GM12864 (cell line): ENCODE measurements at regions not wholly inside any gene's neighbourhood (a gene's known extent, or its start where the extent isn't known, plus 50 kb on each side); places are given as distances from the start of the nearest gene placed in this dataset.

ENCODE experiments used
- DNase-seq: peaks from one replicate; pipeline ENCODE4 v3.0.0-alpha.2; 2011; ENCODE audit warnings: low read depth
- H3K4me3 ChIP-seq: 2 replicates; pipeline ENCODE4 v1.5.1; 2011; ENCODE audit warnings: mild to moderate bottlenecking, low read depth, low read length, control low read depth
- CTCF ChIP-seq: IDR thresholded peaks from 2 replicates; pipeline ENCODE4 v1.5.1; 2011; ENCODE audit warnings: low read depth, mild to moderate bottlenecking, moderate library complexity, low read length, control low read depth, inconsistent platforms; ENCODE audit errors: missing control alignments

GRCh38 chr4:34158878-34159277, 2085.4 kb downstream of the ARAP2 start:
- H3K4me3 ChIP-seq = no peak overlapping the region
- no peak for DNase-seq
- TF ChIP-seq CTCF = no peak

DNA sequence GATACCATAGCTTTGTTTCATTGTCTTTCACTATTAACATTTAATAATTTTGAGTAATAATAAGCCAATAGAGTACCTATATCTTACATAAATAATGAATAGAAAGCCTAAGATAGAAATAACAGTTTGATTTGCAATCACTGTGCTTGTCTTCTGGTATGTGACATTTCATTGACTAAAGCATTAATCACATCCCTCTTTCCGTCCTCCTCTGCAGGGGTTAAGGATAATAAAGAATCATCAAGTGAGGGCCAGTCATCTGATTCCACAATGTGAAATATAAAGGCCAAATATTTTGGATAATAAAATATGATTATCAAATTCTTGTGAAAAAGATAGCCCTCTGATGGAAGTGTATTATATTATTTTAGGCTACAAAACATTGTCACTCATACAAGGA, 2073.4 kb downstream of the ARAP2 start:
- DNase-seq = no peak
- no peak for TF ChIP-seq CTCF

GRCh38 chr4:34176609-34177008, 2067.7 kb downstream of the ARAP2 start:
- H3K4me3 ChIP-seq = no peak overlapping the region
- no peak for TF ChIP-seq CTCF
- DNase-seq = no peak

More for the DNA sequence above, 2073.4 kb downstream of the ARAP2 start:
- no peak overlapping the region for H3K4me3 ChIP-seq

- no peak for DNase-seq
- H3K4me3 ChIP-seq = no peak overlapping the region
- TF ChIP-seq CTCF = no peak
These were observed 2065.8 kb downstream of the ARAP2 start for GRCh38 chr4:34178476-34178875.

DNA sequence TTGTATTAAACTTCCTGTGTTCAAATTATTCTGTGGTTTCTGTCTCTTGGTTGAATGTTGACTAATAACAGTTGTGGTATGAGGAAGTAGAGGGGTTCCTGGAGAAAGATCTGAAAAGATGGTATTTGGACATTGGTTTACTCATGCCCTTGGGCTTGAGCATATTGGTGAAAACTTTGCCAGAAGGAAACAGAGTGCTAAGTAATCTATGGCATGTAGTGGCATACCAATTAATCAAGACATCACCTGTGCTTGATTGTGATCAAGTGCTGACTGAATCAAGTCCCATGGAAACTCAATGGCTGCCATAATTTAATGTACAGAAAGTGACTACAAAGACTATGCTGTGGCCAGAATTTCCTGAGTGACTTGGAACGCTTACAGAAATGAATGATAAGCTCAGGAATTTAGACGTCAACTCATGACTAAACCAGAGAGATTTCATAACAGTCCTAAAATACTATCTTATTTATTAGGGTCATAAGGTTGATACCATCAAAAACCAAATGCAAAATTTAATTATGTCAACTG, 2062.9 kb downstream of the ARAP2 start:
- no peak overlapping the region for H3K4me3 ChIP-seq
- DNase-seq = no peak
- no peak for TF ChIP-seq CTCF

DNA sequence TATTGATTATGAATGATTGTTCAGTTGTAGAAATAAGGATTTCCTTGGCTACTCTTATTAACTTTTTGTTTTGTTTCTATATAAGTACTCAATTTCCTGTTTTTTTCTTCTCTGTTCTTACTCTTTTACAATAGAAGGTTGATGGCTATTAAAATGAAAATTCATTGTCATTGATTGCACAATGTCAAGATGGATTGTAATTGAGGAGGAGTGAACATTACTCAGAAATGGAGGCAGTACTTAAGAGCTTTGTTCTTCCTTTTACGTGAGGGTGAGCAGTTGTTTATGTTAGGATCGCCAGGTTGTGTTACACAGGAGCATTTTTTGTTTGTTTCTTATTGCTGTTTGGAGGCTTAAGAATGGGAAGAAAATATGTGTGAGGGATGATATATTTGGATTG, 2062.4 kb downstream of the ARAP2 start:
- TF ChIP-seq CTCF = no peak
- no peak overlapping the region for H3K4me3 ChIP-seq
- no peak for DNase-seq

- no peak for TF ChIP-seq CTCF
- DNase-seq = no peak
- H3K4me3 ChIP-seq = no peak overlapping the region
These were observed 2062.0 kb downstream of the ARAP2 start for GRCh38 chr4:34182306-34182705.
